Body of pancreas (tissue), 4 donors: ENCODE measurements at regions not wholly inside any gene's neighbourhood (a gene's known extent, or its start where the extent isn't known, plus 50 kb on each side); places are given as distances from the start of the nearest gene placed in this dataset.

Experiments used
- CTCF ChIP-seq, 7 experiments: fragments of 450-650 bp in 4 of 7; fragments of 200-600 bp in 3 of 7; sonication (generic) in 3 of 7; IDR thresholded peaks; one replicate each; pipeline ENCODE4 v1.5.1; 2016 to 2019; ENCODE audit warnings: antibody characterized with exemption in 7 of 7
- POLR2A ChIP-seq, 3 donors: fragments of 450-650 bp; IDR thresholded peaks; one replicate each; pipeline ENCODE4 v1.6.1; 2016; ENCODE audit warnings: antibody characterized with exemption in 3 of 3, mild to moderate bottlenecking in 2 of 3

- TF ChIP-seq POLR2A (IDR thresholded peaks at IDR 0.05): no peak
- TF ChIP-seq CTCF (IDR thresholded peaks at IDR 0.05): no peak
Measured at GRCh38 chr5:25345240-25345771, 700.5 kb upstream of the CDH10 start.
